NCI-H1417 (cell line): ENCODE measurements at regions not wholly inside any gene's neighbourhood (a gene's known extent, or its start where the extent isn't known, plus 50 kb on each side); places are given as distances from the start of the nearest gene placed in this dataset.
"Not testable (repeated sequence)": the region's sequence is repeated elsewhere in the genome, so short reads cannot be mapped to it uniquely, and the experiment has no call there.

ENCODE experiments used
- DNase-seq, 3 experiments: peaks; one replicate each; lab custom pipeline; 2025; lab: John Stamatoyannopoulos, UW

DNA sequence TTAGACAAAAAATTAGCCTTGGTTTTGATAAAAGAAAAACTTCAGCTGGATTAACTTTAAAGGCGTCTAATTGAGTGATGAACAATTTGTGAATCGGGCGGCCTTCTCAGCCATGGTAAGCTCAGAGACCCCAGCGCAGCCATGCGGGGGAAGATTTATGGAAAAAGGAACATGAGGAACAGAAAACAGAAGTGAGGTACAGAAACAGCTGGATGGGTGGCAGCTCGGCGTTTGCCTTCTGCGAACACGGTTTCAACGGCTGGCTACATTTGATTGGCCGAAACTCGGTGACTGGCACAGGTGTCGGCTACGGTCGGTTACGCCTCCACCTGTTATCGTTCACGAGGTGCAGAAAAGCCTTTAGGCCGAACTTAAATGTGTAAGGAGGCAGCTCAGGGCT, 401.4 kb upstream of the FAT1 start:
- DNase-seq = no peak

DNA sequence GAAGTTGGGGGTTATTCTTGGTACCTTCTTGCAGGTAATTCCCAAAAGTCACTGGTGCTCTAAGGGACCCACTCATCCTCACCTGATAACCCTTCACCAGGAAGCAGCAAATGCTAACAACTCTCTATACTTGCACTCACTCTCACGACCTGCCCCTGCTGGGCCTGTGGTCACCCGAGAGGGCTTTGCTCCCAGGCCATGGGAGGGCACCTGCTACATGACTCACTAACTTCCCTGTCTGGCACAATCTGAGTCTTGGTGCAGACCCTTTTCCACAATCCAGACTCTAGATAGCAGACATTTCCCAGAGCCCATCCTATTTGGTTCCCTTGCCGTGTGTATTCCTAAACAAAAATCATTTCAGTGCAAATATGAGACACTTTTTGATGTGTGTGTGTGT, 403.8 kb upstream of the FAT1 start:
- DNase-seq = no peak

DNA sequence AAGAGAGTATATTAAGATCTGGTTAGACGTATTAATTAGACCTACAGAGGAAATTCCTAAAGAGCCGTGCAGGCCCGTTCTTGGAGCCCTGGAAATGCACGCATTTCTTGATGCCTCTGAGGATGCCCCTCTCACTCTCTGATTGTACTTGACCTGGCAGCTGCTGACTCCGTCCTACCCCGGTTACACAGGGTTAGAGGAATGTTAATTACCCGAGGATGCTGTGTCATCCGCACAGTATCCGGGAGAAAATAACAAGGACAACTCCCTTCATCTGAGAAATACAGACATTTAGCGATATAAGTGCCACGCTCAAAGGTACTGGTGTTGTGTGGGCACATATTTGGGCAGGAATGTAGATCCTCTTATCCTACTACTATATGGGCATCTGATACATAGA, 404.6 kb upstream of the FAT1 start:
- DNase-seq = no peak

DNA sequence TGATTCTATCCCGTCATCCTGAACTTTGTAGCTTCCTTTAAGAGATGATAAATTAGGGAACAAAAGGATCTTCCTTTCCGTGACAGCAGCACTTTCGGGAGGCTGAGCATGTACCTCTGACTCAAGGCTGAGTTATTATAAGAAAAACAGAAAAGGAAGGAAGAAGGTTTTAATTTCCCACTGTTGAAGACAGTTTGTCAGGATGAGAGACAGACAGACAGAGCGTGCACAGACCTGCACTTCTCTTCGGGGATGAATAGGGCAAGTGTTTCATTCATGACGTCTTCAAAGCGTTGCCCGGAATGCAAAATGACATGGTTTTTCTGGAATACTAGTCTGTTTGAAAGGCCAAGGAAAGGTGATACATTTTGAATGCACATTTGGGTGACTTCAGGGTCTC, 405.3 kb upstream of the FAT1 start:
- DNase-seq = no peak

DNA sequence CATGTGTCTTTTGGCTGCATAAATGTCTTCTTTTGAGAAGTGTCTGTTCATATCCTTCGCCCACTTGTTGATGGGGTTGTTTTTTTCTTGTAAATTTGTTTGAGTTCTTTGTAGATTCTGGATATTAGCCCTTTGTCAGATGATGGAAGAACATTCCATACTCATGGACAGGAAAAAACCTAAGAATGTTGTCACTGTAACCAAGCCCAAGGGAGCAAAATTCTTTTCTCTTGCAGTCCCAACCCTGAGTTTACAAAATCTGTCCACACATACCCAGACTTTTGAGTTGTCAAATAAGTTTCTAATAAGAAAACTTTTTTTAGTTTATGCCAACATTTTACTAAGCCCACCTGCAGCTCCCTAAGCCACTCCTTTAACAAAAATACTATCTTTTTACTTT, 408.2 kb upstream of the FAT1 start:
- DNase-seq = not testable (repeated sequence)

- DNase-seq = no peak
Measured at GRCh38 chr4:187135878-187136277, 412.2 kb upstream of the FAT1 start.

GRCh38 chr4:187139141-187139540, 415.5 kb upstream of the FAT1 start:
- DNase-seq = peak in 1 of 3 experiments; percentile 16

GRCh38 chr4:187141101-187141500, 417.4 kb upstream of the FAT1 start:
- no peak for DNase-seq

DNA sequence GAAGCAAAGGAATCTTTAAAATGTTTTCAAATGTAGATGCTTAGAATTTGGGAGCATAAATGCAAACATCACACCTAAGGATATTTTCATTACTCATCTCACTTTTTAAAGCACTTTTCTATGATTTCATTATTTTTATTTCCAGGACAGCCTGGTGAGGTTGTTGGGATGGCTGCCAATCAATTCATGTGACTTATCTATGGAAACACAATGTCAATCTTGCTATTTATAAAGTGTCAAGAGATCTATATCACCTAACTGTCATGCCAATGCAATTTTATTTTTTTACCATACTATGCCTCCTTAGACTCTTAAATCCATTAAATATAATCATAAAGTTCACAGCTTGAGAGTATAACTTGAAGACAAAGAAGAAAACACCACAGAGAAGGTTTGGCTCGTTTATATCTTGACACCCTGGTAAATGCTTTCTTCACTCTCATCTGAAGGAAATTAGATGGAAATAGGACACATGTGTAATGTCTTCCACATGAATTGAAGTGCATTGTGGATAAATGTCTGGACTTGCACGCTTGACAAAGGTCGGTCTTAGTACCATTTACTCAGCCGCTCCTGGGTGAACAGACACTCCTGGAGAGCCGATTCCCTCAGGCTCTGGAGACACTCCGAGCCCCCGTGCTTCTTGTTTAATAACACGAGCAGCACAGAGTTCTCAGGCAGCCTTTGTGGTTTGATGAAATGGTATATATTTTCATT, 425.7 kb upstream of the FAT1 start:
- DNase-seq = no peak

DNA sequence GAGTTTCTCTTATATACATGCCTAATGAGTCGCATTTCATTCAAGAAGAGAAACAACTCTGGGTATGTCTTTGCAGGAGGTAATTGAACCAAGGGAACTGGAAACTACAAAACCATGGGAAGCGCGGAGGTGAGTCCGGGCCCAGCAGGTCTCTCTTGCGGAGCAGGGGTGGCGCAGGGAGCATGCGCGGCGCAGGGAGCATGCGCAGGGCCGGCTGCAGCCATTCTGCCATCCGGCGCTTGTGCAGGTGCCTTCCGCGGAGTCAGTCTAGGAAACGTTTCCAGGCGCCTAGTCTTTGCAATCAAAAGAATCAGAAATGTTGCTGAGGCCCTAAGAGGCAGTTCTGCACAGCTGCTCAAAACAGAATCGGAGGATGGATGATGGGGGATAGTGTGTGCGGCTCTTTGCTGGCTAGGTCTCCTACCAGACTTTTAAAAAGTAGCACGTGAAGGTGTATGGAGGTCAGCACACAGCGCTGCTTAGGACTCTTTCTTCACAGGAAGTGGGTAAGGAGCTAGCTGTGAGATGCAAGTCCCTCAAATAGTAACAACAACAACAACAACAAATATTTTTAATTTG, 433.8 kb upstream of the FAT1 start:
- DNase-seq = no peak

DNA sequence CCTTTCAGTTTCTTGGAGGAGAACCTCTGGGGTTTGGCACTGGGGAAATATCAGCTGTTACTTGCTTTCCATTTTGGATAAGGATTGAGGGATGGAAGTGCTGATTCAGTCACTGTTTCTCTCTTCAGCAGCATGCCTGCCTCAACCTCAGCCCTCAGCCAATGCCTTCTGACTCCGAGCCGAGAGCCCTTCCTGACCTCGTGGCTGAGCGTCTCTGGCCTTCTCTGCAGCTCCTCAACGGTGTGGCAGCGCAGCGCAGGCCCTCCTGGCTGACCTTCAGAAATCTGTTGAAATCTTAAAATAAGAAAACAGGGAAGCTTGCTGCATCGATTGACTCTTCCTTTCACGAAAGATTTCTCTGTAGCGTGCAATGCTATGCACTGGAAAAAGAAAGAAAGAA, 434.3 kb upstream of the FAT1 start:
- no peak for DNase-seq

DNA sequence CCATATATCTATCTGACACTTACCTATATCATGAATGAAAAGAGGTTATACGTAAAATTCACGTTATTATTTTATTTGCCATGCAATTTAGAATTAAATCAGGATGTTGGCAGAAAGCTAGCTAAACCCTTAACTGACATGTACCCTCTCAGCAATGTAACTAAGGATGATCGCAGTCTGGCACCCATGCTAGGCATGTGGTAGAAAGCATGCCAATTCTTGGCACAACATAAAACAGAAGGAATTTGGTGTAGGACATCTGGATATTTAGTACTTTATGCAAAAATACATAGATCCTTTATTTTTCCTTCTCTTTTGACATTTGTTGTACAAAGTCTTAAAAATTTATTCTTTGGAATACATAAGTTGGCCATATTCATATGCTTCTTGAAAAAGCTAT, 436.8 kb upstream of the FAT1 start:
- no peak for DNase-seq

DNA sequence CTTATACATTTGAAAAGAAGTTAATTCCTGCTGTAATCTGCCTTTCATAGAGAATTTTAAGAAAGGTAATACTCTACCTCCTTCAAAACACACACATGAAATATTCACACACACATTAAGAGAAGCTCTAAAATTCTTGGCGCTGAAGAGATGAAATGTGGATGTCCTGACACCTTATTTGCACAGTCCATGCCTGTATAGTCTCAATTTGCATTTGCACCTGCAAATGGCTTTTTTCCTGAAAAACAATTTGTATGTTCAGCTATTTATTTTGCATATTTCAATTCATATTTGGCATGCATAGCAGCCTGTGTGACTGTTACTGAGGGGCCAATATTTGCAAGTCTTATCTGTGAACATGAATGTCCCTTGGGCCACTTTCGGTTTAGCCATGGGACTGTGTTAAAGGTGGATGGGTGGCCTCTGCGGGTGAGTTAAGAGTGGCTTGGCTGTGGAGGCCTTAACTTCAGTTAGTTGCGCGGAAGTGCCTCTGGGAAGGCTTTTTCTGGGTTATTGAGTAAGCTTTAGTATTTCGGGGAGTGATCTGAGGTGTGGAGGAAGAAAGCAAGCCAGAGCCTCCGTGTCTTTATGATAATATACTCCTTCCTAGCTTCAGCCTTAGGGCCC, 443.3 kb upstream of the FAT1 start:
- DNase-seq = no peak

DNA sequence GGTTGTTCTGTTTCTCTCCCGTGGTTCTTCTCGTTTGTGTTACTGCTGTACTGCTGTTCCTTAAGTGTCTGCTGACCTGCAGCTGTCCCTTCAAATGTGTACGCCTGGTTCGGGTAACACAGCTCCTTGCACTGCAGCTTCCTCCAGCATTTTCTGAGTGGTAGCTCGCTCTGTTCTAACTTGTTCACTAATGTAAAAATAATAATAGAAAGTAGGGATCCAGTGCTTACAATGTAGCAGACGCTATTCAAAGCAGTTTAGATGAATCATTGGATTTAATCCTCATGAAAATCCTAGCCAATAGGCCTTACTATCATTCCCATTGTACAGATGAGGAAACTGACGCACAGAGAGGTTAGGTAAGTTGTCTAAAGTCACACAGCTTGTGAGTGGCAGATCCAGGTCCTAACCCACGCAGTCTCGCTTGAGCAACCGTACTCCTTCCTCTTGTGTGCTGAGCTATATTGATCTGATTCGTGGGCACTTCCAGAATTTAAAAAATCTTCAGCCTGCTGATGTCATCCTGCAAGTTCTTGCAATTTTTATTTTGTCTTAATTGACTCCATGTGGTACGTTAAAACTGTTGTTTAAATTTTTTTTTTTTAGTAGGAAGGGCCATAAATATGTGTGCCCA, 448.2 kb upstream of the FAT1 start:
- no peak for DNase-seq

- no peak for DNase-seq
Measured at GRCh38 chr4:187172340-187172761, 448.7 kb upstream of the FAT1 start.

- no peak for DNase-seq
Measured at GRCh38 chr4:187174749-187175148, 451.1 kb upstream of the FAT1 start.

- no peak for DNase-seq
Measured at GRCh38 chr4:187175197-187175596, 451.5 kb upstream of the FAT1 start.

DNA sequence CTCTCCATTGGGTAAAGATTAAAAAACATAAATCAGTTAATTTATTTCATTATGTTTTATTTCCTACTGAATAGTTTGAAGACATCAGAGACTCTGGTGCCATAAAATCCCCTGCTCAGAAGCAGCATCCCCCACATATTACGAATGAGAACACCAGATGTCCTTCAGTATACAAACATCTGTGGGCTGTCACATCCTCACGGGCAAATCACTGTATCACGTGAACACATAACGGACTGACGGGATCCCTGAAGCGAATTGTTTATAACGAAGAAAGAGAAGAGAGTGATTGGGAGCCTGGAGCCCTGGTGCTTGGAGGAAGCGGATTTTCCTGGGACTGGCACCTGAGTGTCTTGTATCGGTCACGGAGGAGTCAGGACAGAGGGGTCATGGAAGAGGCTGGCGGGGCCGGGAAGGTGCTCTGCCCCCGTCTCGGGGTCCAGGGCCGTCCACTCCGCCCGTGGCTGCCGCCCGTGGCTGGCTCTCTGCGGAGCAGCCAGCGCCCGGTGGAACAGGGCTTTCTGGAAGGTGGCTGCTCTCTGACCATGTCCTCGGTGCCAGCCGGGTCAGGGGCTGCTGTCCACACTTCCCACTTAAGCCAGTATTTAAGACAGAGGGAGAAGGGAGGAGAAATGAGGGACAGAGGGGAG, 452.7 kb upstream of the FAT1 start:
- no peak for DNase-seq

DNA sequence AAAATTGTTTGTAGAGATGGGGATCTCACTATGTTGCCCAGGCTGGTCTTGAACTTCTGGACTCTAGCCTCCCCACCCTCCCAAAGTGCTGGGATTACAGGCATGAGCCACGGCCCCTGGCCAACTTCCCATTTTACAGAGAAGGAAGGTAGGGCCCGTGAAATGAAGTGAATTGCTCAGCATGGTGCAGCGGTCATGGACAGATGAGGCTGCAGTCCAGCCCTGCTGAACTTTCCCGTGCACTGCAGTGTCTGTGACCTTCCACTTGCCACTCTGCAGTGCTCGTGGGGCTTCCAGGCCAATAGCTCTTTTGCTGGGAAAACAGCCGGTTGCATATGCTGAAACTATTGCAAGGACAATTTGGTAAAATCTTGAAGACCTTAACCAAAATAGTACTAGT, 454.4 kb upstream of the FAT1 start:
- no peak for DNase-seq

- no peak for DNase-seq
Measured at GRCh38 chr4:187178587-187178986, 454.9 kb upstream of the FAT1 start.

DNA sequence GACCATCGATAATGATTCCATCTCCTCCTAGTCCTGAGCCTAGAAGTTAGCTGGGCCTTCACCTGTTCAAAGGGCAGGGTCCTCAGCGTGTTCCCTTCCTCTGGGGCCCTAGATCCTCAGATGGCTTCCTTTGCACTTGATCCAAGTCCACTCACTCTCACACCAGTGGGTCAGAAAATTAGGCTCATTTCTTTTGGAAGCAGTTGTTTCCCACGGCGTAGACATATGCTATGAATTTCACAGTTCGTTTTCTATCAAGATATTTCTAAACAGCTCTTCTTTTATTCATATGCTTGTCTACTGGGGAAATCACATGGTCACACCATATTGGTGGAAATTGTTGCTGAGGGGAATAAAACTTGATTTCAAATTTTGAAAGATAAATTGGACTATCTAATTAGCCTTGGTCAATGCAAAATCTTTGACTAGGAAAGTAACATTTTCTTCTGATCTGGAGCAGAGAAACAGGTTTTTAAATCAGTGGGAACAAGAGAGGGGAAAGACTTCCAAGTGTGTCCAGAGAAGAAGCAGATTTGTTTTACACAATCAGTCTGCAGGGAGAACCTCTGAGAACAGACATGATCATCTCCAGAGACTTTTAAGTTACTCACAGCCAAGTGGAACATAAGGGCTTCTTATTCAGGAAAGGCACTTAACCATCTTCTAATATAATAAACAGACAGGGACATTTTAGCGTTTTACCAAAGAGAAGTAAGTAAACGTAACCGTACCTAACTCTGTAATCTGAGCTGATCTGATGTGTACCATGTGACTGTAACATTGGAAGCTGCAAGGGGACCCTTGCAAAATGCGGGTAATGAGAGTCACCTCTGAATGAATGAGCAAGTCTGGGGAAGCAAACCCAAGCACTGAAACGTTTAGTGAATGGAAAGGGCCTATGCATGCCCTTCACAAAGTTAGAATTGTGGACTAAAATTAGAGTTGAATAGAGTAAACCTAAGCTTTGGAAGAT, 455.7 kb upstream of the FAT1 start:
- peak in 2 of 3 experiments; percentile 4 to 16 for DNase-seq
